ENCODE measurements at regions not wholly inside any gene's neighbourhood (a gene's known extent, or its start where the extent isn't known, plus 50 kb on each side); places are given as distances from the start of the nearest gene placed in this dataset.

- TF ChIP-seq, protein P1, sequence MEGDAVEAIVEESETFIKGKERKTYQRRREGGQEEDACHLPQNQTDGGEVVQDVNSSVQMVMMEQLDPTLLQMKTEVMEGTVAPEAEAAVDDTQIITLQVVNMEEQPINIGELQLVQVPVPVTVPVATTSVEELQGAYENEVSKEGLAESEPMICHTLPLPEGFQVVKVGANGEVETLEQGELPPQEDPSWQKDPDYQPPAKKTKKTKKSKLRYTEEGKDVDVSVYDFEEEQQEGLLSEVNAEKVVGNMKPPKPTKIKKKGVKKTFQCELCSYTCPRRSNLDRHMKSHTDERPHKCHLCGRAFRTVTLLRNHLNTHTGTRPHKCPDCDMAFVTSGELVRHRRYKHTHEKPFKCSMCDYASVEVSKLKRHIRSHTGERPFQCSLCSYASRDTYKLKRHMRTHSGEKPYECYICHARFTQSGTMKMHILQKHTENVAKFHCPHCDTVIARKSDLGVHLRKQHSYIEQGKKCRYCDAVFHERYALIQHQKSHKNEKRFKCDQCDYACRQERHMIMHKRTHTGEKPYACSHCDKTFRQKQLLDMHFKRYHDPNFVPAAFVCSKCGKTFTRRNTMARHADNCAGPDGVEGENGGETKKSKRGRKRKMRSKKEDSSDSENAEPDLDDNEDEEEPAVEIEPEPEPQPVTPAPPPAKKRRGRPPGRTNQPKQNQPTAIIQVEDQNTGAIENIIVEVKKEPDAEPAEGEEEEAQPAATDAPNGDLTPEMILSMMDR (IDR thresholded peaks at IDR 0.05; ENCODE audit: low read length, missing control alignments), result no peak
- DNase-seq (ENCODE audit: low read depth), result no peak
Measured at GRCh38 chr15:100778831-100779288, 100.8 kb upstream of the ALDH1A3 start.

GRCh38 chr15:100779331-100780207 lies 100.1 kb upstream of the ALDH1A3 start:
- no peak for DNase-seq (ENCODE audit: low read depth)
- no peak overlapping the region for H3K4me3 ChIP-seq (replicated peaks; ENCODE audit: low read depth, low read length)
- TF ChIP-seq, protein P1 (IDR thresholded peaks at IDR 0.05; ENCODE audit: low read length, missing control alignments), result no peak

More at GRCh38 chr15:100778831-100779288, 100.8 kb upstream of the ALDH1A3 start:
- no peak overlapping the region for H3K4me3 ChIP-seq (replicated peaks; ENCODE audit: low read depth, low read length)

- TF ChIP-seq, protein P1 (IDR thresholded peaks at IDR 0.05; ENCODE audit: low read length, missing control alignments), result no peak
- DNase-seq (ENCODE audit: low read depth), result no peak
- no peak overlapping the region for H3K4me3 ChIP-seq (replicated peaks; ENCODE audit: low read depth, low read length)
Measured at GRCh38 chr15:100780208-100780800, 99.3 kb upstream of the ALDH1A3 start.

DNA sequence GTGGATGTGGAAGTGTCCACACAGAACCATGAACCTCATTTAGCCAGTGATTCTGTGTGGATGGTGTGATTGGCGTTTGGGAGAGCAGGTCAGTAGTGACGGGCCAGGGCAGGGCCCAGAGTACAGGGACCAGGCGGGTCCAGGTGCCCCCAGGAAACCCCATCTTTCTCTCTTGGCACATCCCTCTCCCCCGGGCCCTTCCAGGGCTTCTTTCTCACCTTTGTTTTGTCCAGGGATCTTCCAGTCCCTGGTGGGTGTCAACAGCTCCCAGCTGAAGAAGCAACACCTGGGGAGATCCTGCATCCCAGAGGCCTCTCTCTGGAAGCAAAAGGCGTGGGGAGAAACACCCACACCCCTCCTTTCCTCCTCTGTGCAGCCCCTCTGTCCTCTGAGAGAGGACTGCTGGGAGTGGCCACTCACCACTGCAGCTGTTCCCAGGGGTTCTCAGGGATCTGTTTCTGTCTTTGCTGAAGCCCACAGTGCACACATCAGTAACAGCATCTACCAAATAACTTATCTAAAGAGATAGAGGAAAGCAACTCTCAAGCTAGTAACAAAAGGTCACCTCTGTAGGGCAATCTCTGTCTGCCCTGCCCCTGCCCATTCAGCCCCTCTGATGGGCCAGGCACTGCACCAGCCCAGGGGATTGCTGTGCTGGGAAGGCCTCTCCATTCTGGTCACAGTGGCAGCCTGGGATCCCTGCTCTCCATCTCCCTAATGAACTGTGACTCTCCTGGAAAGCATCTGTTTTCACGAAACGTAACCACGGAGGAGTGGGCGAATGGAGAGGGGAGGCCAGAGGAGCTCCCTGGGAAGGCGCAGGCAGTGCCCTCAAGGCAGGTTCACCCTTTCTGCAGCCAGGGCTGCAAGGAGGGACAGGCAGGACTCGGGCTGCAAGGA lies 98.3 kb upstream of the ALDH1A3 start:
- no peak for DNase-seq (ENCODE audit: low read depth)
- TF ChIP-seq, protein P1 (IDR thresholded peaks at IDR 0.05; ENCODE audit: low read length, missing control alignments), result no peak
- H3K4me3 ChIP-seq (replicated peaks; ENCODE audit: low read depth, low read length), result no peak overlapping the region

GRCh38 chr15:100781961-100782530 lies 97.6 kb upstream of the ALDH1A3 start:
- no peak overlapping the region for H3K4me3 ChIP-seq (replicated peaks; ENCODE audit: low read depth, low read length)
- TF ChIP-seq, protein P1 (IDR thresholded peaks at IDR 0.05; ENCODE audit: low read length, missing control alignments), result no peak
- DNase-seq (ENCODE audit: low read depth), result no peak

DNA sequence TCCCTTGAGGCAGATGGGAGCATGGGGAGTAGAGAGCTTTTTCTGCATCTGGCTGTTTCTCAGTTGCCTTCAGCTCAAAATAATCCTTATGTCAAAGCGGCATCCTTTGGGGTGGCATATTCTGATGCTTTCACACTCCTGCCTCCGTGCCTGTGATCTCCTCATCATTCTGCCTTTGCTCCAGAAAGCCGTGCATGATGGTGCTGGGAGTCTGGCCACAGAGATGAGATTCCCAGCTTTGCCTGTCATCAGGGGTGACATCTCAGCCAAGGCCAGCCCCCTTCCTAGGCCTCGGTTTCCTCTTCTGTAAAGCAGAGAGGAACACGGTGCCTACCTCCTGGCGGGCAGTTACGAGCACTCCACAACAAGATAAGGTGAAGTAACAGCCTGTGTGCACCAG lies 96.3 kb upstream of the ALDH1A3 start:
- TF ChIP-seq, protein P1 (IDR thresholded peaks at IDR 0.05; ENCODE audit: low read length, missing control alignments), result no peak
- no peak overlapping the region for H3K4me3 ChIP-seq (replicated peaks; ENCODE audit: low read depth, low read length)
- no peak for DNase-seq (ENCODE audit: low read depth)

All from fibroblast of pulmonary artery (primary cell).